GM19023 (cell line): ENCODE measurements at regions not wholly inside any gene's neighbourhood (a gene's known extent, or its start where the extent isn't known, plus 50 kb on each side); places are given as distances from the start of the nearest gene placed in this dataset.
A peak's percentile ranks its signal among the peaks of the same experiment; 100 is the strongest.
"Not testable (repeated sequence)": the region's sequence is repeated elsewhere in the genome, so short reads cannot be mapped to it uniquely, and the experiment has no call there.

Experiments used
- ATAC-seq: cut with Tn5 transposase; IDR thresholded peaks from one replicate; pipeline ENCODE4 v1.9.1; 2021; ENCODE audit warnings: mild to moderate bottlenecking, moderate library complexity; ENCODE audit not compliant: unreplicated experiment

GRCh38 chr6:88499845-88500699 is 333.9 kb upstream of the CNR1 start:
- peak; percentile 71 for ATAC-seq

- no peak for ATAC-seq
Measured at GRCh38 chr6:88499436-88499835, 333.3 kb upstream of the CNR1 start.

GRCh38 chr6:88497403-88497802 is 331.3 kb upstream of the CNR1 start:
- ATAC-seq, result not testable (repeated sequence)

- ATAC-seq, result peak; percentile 68
Measured at GRCh38 chr6:88494401-88495140, 328.4 kb upstream of the CNR1 start.

GRCh38 chr6:88493717-88494116 is 327.6 kb upstream of the CNR1 start:
- peak; percentile 34 for ATAC-seq

- ATAC-seq, result no peak
Measured at GRCh38 chr6:88492824-88493223, 326.7 kb upstream of the CNR1 start.

- ATAC-seq, result no peak
Measured at GRCh38 chr6:88492241-88492640, 326.1 kb upstream of the CNR1 start.

GRCh38 chr6:88491266-88491880 is 325.2 kb upstream of the CNR1 start:
- no peak for ATAC-seq

GRCh38 chr6:88490908-88491264 is 324.7 kb upstream of the CNR1 start:
- no peak for ATAC-seq

- no peak for ATAC-seq
Measured at GRCh38 chr6:88490195-88490907, 324.2 kb upstream of the CNR1 start.

GRCh38 chr6:88483424-88483823 is 317.3 kb upstream of the CNR1 start:
- ATAC-seq, result no peak

GRCh38 chr6:88482465-88482864 is 316.3 kb upstream of the CNR1 start:
- no peak for ATAC-seq

- ATAC-seq, result no peak
Measured at GRCh38 chr6:88481519-88481918, 315.4 kb upstream of the CNR1 start.

GRCh38 chr6:88480816-88481215 is 314.7 kb upstream of the CNR1 start:
- ATAC-seq, result no peak

- no peak for ATAC-seq
Measured at GRCh38 chr6:88477413-88477812, 311.3 kb upstream of the CNR1 start.

- no peak for ATAC-seq
Measured at GRCh38 chr6:88476388-88476787, 310.2 kb upstream of the CNR1 start.

- no peak for ATAC-seq
Measured at GRCh38 chr6:88474720-88475119, 308.6 kb upstream of the CNR1 start.

GRCh38 chr6:88473589-88473988 is 307.4 kb upstream of the CNR1 start:
- ATAC-seq, result no peak

- no peak for ATAC-seq
Measured at GRCh38 chr6:88472851-88473525, 306.8 kb upstream of the CNR1 start.

GRCh38 chr6:88459643-88460042 is 293.5 kb upstream of the CNR1 start:
- no peak for ATAC-seq

GRCh38 chr6:88459189-88459588 is 293.0 kb upstream of the CNR1 start:
- ATAC-seq, result no peak
